ENCODE measurements at regions not wholly inside any gene's neighbourhood (a gene's known extent, or its start where the extent isn't known, plus 50 kb on each side); places are given as distances from the start of the nearest gene placed in this dataset.

DNA sequence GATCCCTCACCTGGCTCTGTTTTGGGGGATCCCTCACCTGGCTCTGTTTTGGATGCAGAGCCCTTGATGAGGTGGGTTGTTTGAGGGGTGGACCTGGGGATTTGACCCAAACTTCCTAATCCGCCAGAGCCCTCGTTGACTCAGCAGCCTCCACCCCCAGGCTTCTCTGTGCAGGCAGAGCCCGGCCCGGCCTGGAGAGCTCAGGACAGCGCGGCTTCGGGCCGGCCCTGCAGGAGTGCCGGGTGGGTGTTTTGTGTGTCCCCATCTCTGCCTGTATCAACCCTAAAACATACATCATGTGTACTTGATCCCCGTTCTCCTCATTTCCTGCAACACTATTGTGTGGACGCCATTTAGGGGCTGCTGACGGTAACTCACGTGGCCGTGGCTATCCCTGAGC, 124.2 kb downstream of the SIK1 start:
- DNase-seq (ENCODE audit: low spot score) = no peak

DNA sequence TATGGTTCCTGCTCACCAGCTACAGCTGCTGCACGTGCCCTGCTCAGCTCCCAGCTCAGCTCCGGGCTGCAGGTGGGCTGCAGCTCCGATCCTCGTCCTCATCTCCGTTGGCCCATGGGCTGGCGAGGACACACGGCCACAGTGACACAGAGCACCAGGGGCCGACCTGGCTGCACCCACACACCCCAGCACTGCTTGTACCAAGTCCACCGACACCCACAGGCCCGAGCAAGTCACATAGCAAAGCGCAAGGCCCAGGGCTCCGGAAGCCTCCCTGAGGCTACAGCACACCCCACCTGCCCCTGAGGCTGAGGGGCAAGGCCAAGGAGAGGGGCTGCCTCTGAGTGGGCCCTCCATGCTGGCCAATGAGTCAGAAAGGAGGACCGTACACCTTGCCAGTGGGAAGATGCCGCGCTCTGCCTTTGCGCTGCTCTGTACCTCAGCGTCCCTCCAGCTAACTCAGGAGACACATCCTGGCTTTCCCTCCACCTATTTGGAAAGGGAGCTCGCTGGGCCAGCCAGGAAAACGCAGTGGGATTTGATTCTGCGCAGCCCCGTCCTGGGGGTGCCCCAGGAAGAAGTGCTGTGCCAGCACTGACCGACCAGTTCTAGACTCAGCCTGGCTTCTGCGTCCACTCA, 124.8 kb downstream of the SIK1 start:
- no peak for DNase-seq (ENCODE audit: low spot score)

DNA sequence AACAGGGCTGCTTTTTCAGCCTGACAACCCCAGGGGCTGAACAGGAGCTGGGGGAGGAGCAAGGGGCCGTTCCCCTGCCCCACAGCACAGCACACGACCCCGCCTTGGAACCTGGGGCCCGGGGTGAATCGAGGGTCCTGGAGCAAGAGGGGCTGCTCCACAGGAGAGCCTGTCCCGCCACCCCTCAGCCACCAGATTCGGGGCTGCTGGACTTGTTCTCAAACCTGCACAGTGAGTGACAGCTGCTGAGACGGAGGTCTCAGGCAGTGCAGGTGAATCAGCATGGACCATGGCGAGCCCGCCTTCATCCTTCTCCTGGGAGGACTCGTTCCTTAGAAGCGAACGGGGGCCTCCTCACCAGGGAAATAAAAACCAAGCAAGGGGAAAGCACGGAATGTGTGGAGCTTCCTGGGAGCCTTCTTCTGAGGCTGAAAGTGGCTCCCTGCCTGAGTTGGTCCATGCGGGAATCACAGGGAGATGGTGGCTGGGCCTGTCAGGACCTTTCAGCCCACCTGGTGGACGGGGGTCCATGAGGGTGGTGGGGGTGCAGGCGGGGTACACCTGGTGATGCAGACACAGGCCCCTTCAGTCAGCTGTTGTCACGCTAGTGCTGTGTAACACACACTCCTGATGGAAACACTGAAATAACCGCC, 125.4 kb downstream of the SIK1 start:
- no peak for DNase-seq (ENCODE audit: low spot score)

GRCh38 chr21:43300496-43301408, 126.2 kb downstream of the SIK1 start:
- DNase-seq (ENCODE audit: low spot score) = no peak

DNA sequence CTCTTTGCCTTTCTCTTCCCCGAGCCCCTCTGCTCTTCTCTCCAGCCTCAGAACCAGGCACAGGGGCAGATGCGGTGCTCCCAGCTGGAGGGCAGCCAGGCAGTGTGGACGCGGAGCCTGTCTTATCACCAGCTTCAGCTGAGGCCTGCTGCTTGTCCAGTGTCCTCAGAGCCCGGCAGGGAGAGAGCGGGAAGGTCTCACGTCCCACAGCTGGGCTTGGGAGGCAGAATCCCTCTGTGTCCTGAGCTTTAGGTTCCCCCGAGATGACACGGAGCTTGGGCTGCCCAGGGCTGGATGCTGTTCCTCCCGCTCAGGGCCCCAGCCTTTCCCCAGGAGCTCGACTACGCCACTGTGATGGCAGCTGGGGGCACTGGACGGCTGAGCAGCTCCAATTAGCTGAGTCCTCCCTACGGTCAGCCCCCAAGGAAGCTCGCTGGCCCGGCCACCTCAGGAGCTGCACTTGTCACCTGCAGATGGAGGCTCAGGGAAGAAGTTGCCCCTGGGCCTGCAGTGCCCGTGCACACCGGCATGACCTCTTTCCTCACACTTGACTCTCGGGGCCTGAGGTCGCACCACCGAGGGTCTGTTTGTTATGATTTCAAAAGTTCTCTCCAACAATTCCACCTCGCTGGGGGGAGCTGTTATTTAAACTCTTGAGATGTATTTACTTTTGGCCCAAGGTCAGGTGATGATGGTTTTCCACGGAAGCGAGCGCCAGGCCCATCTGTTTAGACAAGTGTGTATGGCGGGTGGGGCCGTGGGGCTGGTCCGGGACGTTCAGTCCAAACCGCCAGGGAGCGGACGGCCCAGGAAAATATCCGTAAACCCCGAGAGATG, 127.3 kb downstream of the SIK1 start:
- DNase-seq (ENCODE audit: low spot score) = no peak

DNA sequence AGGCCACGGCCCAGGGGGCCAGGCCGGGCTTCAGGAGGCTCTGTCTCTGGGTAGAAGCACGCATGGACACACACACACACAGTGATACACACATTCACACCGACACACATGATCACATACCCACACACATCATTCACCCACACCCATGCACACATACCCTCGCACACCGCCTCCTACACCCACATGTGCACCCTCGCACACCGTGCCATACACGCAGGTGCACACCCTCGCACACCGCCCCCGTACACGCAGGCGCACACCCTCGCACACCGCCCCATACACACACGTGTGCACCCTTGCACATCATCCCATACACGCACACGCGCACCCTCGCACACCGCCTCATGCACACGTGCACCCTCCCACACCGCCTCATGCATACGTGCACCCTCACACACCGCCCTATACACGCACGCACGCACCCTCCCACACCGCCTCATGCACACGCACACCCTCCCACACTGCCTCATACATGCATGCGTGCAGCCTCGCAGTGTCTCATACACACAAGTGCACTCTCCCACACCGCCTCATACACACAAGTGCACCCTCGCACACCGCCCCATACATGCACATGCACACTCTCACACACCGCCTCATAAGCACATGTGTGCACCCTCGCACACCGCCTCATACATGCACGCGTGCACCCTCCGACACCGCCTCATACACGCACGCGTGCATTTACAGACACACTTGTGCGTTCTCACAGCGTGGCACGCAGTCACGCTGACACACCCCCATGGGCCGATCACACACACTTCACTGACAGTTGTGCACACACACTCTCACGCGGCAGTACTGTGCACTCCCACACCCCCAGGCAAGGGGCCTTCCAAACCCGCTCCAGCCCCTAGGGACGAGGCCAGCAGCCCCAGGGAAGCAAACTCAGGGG, 128.1 kb downstream of the SIK1 start:
- DNase-seq (ENCODE audit: low spot score) = no peak

- no peak for DNase-seq (ENCODE audit: low spot score)
Observed at GRCh38 chr21:43297989-43298388, 128.9 kb downstream of the SIK1 start.

GRCh38 chr21:43297391-43297981, 128.7 kb downstream of the CRYAA start:
- DNase-seq (ENCODE audit: low spot score) = no peak

DNA sequence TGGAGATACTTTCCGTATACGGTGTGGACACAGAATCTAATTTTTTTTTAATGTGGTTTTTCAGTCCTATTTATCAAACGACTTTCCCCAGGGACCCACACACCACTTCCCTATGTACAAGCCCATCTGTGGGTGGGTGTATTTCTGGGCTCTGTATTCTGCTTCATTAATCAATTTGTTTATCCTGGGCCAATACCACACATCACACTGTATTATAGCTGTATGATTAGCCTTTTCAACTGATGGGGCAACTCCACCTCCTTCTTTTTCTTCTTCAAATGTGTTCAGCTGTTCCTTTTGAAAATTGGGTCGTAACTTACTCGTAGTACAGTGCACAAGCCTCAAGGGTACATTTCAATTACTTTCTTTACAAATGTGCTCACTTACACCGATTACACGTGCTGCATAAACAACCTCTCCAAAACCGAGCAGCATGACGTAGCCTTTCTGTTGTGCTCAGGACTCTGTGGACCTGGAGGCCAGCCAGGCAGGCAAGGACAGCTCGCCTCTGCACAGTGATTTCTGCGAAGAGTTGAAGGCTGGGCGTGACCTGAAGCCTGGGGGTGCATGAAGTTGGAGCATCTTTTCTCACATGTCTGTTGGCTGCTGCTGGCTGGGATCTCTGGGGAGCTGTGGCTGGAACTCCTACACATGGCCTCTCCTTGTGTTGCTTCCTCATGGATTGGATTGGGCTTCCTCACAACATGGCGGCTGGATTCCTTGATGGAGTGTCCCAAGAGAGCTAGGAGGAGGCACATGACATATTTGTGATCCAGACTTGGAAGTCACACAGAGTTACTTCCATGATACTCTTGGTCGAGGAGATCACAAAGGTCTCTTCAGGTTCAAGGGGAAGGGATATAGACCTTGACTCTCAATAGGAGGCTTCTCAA, 126.5 kb downstream of the CRYAA start:
- DNase-seq (ENCODE audit: low spot score) = no peak

DNA sequence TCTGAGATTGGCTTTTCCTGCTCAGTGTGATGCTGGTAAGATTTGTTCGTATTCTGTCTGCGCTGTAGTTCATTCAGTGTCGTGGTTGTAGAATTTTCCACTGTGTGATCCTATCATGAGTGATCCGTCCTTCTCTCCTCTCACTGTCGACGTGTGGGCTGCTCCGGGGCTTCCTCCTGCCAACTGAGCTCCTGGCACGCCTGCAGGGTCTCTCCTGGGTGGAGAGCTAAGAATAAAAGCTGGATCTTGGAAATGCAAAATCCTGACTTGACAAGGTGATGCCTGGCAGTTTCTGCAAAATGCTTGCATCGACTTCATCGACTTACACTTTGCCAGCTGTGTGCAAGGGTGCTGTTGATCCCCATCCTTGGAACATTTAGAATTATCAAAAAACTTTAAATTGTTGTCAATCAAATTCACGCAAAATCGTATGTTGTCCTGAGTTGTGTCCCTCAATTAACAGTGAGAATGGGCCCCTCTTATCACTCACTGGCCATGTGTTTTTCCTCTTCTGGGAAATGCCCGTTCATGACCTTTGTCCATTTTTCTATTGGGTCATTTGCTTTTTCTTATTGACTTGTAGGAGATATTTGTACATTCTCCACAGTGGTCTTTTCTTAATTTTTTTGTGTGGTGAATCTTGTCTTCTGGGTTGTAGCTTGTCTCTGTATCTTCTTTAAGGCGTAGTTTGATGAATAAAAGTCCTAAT, 125.5 kb downstream of the CRYAA start:
- no peak for DNase-seq (ENCODE audit: low spot score)

DNA sequence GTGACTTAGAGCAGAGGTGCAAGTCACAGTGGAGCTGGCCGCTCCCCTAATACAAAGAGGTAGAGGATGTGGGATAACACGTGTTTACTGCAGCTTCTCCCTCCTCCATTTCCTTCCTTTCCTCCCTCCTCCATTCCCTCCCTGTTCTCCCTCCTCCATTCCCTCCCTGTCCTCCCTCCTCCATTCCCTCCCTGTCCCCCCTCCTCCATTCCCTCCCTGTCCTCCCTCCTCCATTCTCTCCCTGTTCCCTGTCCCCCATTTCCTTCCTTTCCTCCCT, 124.0 kb downstream of the CRYAA start:
- DNase-seq (ENCODE audit: low spot score) = no peak

DNA sequence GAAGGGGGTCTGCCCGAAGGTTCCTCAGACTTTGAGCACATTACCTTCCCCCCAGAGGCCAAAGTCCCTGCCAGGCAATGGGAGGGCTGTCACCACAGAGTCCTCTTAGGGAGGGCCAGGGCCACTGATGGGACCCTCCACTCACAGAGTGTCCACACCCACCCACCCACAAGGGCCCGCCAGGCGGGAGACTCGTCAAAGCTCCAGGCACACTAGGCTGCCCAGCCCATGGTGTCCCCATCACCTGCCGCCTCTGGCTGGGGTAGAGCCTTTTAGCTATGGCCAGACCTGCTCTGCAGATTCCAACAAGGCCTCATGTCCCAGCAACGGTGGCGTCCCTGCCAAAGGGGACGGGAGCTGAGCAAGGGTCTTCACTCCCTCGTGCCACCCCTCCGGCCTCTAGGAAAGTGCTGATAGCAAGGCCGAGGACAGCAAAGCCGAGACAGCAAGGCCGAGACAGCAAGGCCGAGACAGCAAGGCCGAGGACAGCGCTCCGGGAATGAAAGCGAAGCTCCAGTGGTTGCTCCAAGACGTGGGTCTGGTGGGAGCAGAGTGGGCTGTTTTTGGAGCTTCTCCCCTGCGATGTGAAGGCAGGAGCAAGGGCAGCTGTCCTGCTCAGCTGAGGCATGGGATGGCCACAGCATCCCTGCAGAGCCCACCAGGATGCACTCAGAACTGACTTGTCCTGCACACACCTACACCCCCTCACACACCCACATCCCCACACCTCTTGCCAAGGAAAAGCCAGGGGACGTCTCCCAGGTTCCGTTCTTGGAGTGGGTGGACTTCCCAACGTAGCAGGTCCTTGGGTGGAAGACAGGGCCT, 123.4 kb downstream of the CRYAA start:
- DNase-seq (ENCODE audit: low spot score) = no peak

DNA sequence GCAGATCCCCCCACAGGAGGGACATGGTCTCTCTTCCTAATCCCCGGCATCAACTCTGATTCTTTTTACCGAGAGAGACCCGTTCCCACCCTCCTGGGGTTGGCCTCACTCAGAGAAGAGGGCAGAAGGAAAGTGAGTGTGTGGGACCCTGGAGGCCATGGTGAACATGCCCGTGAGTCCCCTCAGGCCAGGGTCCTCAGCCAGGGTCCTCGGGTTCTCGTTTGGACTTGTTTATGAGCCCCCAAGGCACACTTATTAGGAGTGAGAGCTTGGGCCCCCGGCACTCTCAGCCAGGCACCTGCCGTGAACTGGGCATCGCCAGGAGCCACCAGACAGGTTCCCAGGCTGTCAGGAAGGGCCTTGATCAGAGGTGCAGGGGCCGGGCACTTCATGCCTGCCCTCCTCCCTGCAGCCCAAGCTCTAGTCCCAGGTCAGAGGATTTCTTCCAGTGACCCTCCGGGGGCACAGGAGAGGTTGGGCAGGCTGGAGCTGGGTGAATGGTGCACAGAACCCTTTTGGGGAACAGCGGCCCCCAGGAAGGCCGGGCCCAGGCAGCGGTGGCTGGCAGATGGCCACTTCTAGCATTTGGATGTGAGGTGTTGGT, 122.6 kb downstream of the CRYAA start:
- no peak for DNase-seq (ENCODE audit: low spot score)

DNA sequence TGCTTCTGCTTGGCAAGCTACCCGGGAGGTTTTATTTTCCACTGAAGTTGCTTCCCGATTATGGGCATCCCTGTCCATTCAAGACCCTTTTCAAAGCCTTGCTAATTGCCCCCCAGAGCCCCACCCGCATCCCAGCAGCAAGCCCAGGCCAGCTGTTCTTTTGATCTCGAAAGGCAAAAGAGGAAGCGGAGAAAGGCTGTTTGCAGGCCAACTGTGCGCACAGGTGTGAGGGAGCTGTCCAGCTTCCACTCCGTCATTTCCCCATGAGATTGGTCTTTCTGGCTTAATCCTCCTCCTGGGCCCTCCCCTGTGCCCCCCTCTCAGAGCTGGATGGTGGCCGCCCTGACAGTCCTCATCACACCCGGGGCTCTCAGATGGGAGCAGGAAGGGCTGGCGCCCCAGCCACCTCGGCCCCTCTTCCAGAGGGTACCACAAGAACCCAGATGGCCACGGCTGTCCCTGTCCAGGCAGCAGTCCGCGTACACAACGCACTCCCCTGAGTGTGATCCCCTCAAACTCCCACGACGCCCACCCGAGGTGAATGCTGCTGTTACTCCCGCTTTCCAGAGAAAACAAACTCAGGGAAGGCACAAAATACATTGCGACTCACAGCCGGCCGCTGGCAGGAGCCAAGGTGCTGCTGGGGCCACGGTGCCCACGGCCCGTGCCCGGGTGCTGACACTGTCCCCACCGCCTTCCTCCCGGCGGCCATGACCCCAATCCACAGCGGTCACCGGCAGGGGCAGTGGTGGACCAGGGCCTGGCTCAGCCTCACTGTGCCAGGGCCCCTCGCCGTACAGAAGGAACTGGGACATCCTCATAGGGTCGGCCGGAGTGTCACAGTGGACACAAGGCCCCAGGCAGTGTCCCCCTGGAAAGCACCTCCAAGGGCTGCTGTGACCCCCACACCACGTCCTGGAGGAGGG, 121.9 kb downstream of the CRYAA start:
- no peak for DNase-seq (ENCODE audit: low spot score)

GRCh38 chr21:43289966-43290365, 121.2 kb downstream of the CRYAA start:
- no peak for DNase-seq (ENCODE audit: low spot score)

DNA sequence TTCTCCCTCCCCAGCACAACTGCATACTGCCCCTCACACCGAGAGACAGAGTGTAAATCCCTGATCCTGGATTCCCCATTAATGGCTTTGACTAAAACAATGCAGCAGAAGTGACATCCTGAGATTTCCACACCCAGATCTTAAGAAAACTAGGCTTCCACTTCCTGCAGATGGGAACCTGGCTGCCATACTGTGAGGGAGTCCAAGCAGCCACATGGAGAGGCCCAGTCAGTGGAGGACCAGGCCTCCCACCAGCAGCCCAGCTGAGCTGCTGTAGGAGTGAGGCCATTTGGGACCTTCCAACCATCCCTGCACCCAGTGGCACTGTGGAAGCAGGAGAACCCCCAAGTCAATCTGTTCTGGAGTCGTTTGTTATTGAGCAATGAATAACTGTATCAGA, 120.6 kb downstream of the CRYAA start:
- DNase-seq (ENCODE audit: low spot score) = no peak

Measured in activated CD4-positive, alpha-beta T cell treated with anti-CD3 and anti-CD28 coated beads, Interleukin-2, Interleukin-4, amounts not matched to agents 100 ng/mL and 50 ng/mL, durations not matched to agents 16 hours and 8 hours (primary cell).